Esophagus squamous epithelium (tissue), 5 donors: ENCODE measurements at regions not wholly inside any gene's neighbourhood (a gene's known extent, or its start where the extent isn't known, plus 50 kb on each side); places are given as distances from the start of the nearest gene placed in this dataset.

Experiments
- DNase-seq: peaks from one replicate; lab custom pipeline; 2025; lab: John Stamatoyannopoulos, UW
- H3K27ac ChIP-seq, 4 donors: fragments of 200-600 bp; sonication (generic); one replicate each; pipeline ENCODE4 v1.5.1; 2016 to 2019; ENCODE audit warnings: mild to moderate bottlenecking in 1 of 4
- H3K27me3 ChIP-seq, 4 donors: fragments of 200-600 bp; sonication (generic); 1 replicate in 3 of 4; 2 replicates in 1 of 4; pipeline versions ENCODE4 v1.5.1 to v1.6.0; 2017 to 2021; ENCODE audit warnings: antibody characterized with exemption in 1 of 4
- H3K36me3 ChIP-seq, 3 donors: fragments of 200-600 bp; sonication (generic); one replicate each; pipeline ENCODE4 v1.5.1; 2016 to 2019
- H3K4me1 ChIP-seq, 3 donors: fragments of 200-600 bp; sonication (generic); one replicate each; pipeline ENCODE4 v1.5.1; 2017 to 2019
- H3K4me3 ChIP-seq, 4 donors: fragments of 200-600 bp; sonication (generic); 1 replicate in 3 of 4; 2 replicates in 1 of 4; pipeline ENCODE4 v1.5.1; 2016 to 2019; ENCODE audit warnings: mild to moderate bottlenecking in 2 of 4, moderate library complexity in 1 of 4
- H3K9me3 ChIP-seq, 3 donors: fragments of 200-600 bp; sonication (generic); one replicate each; pipeline ENCODE4 v1.5.1; 2016 to 2019
- POLR2A ChIP-seq, 4 donors: fragments of 450-650 bp; IDR thresholded peaks; one replicate each; pipeline ENCODE4 v1.6.1; 2017; ENCODE audit warnings: antibody characterized with exemption in 4 of 4, mild to moderate bottlenecking in 4 of 4, moderate library complexity in 3 of 4
- WGBS, 2 donors: methylation state at CpG; one replicate each; pipeline ENCODE4 v1.1.5; 2018; 5-methylcytosine and 5-hydroxymethylcytosine counted together
- intact Hi-C: fragments of 100-400 bp; cut with DNase I; formaldehyde crosslinking; loops from one replicate; pipeline ENCODE4 v1.15.0; 2022
- TF ChIP-seq, protein P1 (sequence below), 6 experiments: fragments of 450-650 bp in 4 of 6; fragments of 200-600 bp in 2 of 6; sonication (generic) in 2 of 6; IDR thresholded peaks; one replicate each; pipeline ENCODE4 v1.5.1; 2016 to 2019; ENCODE audit warnings: antibody characterized with exemption in 6 of 6, mild to moderate bottlenecking in 4 of 6, moderate library complexity in 4 of 6
- donor health status: DM: yes; HTN: yes; CAD: no.

DNA sequence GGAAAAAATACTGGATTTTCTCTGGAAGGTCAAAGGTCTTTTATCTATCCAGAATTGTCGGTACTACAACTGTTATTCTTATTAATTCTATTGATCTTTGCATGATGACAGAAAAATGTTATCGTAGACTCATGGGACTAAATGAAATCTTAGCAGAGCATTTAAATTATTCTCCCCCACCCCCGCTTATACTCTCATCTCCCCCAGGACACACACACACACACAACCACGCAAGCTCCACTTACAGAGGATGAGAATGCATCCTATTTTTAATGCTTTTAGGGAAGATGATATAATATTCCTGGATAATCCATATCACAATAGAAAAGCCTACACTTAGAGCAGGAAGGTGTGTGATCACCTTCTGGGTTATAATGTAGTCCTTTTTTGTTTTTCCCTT, 91.9 kb upstream of the STARD13 start:
- Histone ChIP-seq H3K9me3 (no peaks in the 10 kb centered on the region), H3K4me1 (no peaks in the 10 kb centered on the region), H3K36me3 (no peaks in the 10 kb centered on the region), H3K27ac (no peak overlapping the region), H3K4me3 (no peak overlapping the region), H3K27me3 (no peaks in the 10 kb centered on the region)
- intact Hi-C loops: no loop called here
- no peak for DNase-seq
- TF ChIP-seq POLR2A (IDR thresholded peaks at IDR 0.05): no peak
- TF ChIP-seq, protein P1, sequence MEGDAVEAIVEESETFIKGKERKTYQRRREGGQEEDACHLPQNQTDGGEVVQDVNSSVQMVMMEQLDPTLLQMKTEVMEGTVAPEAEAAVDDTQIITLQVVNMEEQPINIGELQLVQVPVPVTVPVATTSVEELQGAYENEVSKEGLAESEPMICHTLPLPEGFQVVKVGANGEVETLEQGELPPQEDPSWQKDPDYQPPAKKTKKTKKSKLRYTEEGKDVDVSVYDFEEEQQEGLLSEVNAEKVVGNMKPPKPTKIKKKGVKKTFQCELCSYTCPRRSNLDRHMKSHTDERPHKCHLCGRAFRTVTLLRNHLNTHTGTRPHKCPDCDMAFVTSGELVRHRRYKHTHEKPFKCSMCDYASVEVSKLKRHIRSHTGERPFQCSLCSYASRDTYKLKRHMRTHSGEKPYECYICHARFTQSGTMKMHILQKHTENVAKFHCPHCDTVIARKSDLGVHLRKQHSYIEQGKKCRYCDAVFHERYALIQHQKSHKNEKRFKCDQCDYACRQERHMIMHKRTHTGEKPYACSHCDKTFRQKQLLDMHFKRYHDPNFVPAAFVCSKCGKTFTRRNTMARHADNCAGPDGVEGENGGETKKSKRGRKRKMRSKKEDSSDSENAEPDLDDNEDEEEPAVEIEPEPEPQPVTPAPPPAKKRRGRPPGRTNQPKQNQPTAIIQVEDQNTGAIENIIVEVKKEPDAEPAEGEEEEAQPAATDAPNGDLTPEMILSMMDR (IDR thresholded peaks at IDR 0.05): no peak
- WGBS, 2 donors: 92 to 94% methylated on average over 4 of the region's 4 CpGs

DNA sequence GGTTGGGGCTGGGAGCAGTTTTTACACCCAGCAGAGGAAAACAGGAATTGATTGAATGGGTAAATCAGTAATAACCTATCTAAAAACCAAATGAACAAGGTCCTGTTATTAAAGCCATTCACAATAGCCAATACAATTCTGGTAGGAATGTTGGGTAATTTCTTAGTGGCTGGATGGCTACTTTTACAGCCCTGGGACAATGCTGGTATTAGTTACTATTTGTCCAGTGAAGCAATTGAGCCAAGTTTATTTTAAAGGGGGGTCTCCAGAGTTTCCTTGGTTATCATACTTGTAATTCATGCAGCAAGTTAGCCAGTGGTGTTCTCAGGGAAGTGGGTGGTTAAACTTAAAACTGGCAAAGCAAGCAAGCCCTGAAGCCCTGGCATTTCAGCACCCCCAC, 92.3 kb upstream of the STARD13 start:
- no peak for DNase-seq
- H3K9me3 ChIP-seq: no peaks in the 10 kb centered on the region
- no peaks in the 10 kb centered on the region for H3K4me1 ChIP-seq
- H3K4me3 ChIP-seq: no peak overlapping the region
- no peak overlapping the region for H3K27ac ChIP-seq
- H3K36me3 ChIP-seq: no peaks in the 10 kb centered on the region
- H3K27me3 ChIP-seq: no peaks in the 10 kb centered on the region
- intact Hi-C loops: no loop called here
- no peak for TF ChIP-seq POLR2A (IDR thresholded peaks at IDR 0.05)
- TF ChIP-seq, protein P1 (IDR thresholded peaks at IDR 0.05): no peak

DNA sequence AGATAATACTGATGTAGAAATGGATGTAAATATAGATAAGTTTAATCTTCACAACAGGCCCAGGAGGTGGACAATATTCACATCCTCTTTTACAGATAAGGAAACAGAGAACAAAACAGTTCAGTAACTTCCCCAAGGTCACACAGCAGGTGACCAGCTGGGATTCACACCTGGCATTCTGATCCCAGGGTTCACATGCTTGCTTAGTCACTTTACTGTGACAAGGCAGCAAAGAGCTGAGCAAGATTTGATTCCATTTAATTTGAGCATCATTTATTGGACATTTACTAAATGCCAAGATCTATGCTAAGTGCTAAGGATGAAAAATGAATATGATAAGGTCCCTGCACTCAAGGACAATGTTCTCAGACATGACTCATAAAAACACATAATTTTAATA, 94.1 kb upstream of the STARD13 start:
- intact Hi-C loops: no loop called here
- DNase-seq: no peak
- H3K27ac ChIP-seq: no peak overlapping the region
- no peaks in the 10 kb centered on the region for H3K36me3 ChIP-seq
- H3K9me3 ChIP-seq: no peaks in the 10 kb centered on the region
- H3K4me1 ChIP-seq: no peaks in the 10 kb centered on the region
- TF ChIP-seq, protein P1 (IDR thresholded peaks at IDR 0.05): no peak
- no peak for TF ChIP-seq POLR2A (IDR thresholded peaks at IDR 0.05)
- H3K4me3 ChIP-seq: no peak overlapping the region
- no peaks in the 10 kb centered on the region for H3K27me3 ChIP-seq

DNA sequence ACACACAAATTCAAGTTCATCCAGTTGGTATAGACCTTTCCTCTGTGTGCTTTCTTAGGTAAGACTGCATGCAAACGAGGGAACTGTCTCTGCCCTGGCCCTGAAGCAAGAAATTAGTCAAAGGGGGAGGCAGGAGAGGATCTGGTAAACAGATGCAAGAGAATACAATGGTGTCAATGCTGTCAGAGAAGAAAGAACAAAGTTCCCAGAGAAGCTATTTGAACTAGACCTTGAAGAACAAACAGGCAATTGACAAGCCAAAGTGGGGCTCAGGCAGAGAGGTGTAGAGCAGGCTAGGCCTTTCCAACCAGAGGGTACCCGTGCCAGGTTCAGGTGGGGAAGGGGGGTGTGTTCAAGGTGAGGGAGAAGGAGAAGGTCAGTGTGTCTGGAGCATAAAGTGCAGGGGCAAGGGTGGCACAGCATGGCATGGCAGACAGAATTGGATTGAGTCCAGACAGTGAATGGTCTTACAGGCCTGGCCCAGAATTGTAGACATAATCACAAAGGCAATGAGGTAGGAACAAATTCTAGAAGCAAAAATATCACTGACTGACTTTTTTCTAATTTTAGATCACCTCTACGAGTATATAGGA, 95.0 kb upstream of the STARD13 start:
- Histone ChIP-seq H3K27me3 (no peaks in the 10 kb centered on the region), H3K27ac (no peak overlapping the region), H3K36me3 (no peaks in the 10 kb centered on the region), H3K9me3 (no peaks in the 10 kb centered on the region), H3K4me1 (no peaks in the 10 kb centered on the region), H3K4me3 (no peak overlapping the region)
- no peak for DNase-seq
- 79 to 81% methylated on average over 3 of the region's 3 CpGs for WGBS, 2 donors
- TF ChIP-seq POLR2A (IDR thresholded peaks at IDR 0.05): no peak
- TF ChIP-seq, protein P1 (IDR thresholded peaks at IDR 0.05): no peak
- intact Hi-C loops: no loop called here

DNA sequence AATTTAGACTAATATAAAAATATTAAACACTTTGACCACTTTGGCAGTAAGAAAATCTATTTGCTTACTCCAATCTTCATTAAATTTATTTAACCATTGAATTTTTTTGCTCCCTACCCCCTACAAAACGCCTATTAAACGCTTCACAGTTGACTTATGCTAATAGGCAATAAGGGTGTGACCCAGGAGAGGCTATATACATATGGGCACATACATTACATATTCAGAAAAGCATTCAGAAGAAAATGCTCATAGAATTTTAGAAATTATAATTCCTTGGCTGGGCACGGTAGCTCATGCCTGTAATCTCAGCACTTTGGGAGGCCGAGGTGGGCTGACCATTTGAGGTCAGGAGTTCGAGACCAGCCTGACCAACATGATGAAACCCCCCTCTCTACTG, 95.6 kb upstream of the STARD13 start:
- WGBS, 2 donors: 85 to 86% methylated on average over 4 to 5 of the region's 5 CpGs
- no peaks in the 10 kb centered on the region for H3K36me3 ChIP-seq
- no peaks in the 10 kb centered on the region for H3K4me1 ChIP-seq
- intact Hi-C loops: no loop called here
- DNase-seq: no peak
- no peak overlapping the region for H3K27ac ChIP-seq
- no peaks in the 10 kb centered on the region for H3K9me3 ChIP-seq
- H3K4me3 ChIP-seq: no peak overlapping the region
- no peak for TF ChIP-seq POLR2A (IDR thresholded peaks at IDR 0.05)
- TF ChIP-seq, protein P1 (IDR thresholded peaks at IDR 0.05): no peak
- H3K27me3 ChIP-seq: peaks cover 0 to 4% (median 0%) of the 10 kb centered on the region in 4 donors
